Gastrocnemius medialis (tissue), 4 donors: ENCODE measurements at regions not wholly inside any gene's neighbourhood (a gene's known extent, or its start where the extent isn't known, plus 50 kb on each side); places are given as distances from the start of the nearest gene placed in this dataset.

Experiments
- ATAC-seq, 2 donors: fragments of 150-250 bp; one replicate each; pipeline ENCODE4 v1.9.1; 2016
- DNase-seq, 2 donors: peaks; one replicate each; pipeline ENCODE4 v3.0.0-alpha.2; 2019
- H3K27ac ChIP-seq, 4 donors: fragments of 200-600 bp; sonication (generic); 1 replicate in 1 of 4; 2 replicates in 3 of 4; pipeline ENCODE4 v1.5.1; 2016 to 2018; ENCODE audit warnings: mild to moderate bottlenecking in 2 of 4, moderate library complexity in 1 of 4
- H3K27me3 ChIP-seq, 3 donors: fragments of 200-600 bp; sonication (generic) in 2 of 3; 1 replicate in 1 of 3; 2 replicates in 2 of 3; pipeline versions ENCODE4 v1.5.1 to v1.6.0; 2016 to 2019; ENCODE audit warnings: mild to moderate bottlenecking in 1 of 3, moderate library complexity in 1 of 3
- H3K36me3 ChIP-seq, 2 donors: fragments of 200-600 bp; sonication (generic) in 1 of 2; one replicate each; pipeline ENCODE4 v1.5.1; 2017 to 2018
- H3K4me1 ChIP-seq, 2 donors: fragments of 200-600 bp; sonication (generic) in 1 of 2; one replicate each; pipeline ENCODE4 v1.5.1; 2016 to 2017; ENCODE audit warnings: mild to moderate bottlenecking in 2 of 2
- H3K4me3 ChIP-seq, 4 donors: fragments of 200-600 bp; sonication (generic) in 3 of 4; 1 replicate in 1 of 4; 2 replicates in 3 of 4; pipeline ENCODE4 v1.5.1; 2016 to 2019; ENCODE audit warnings: mild to moderate bottlenecking in 2 of 4
- H3K9me3 ChIP-seq, 3 donors: fragments of 200-600 bp; sonication (generic) in 2 of 3; 1 replicate in 1 of 3; 2 replicates in 2 of 3; pipeline ENCODE4 v1.5.1; 2016 to 2019
- CTCF ChIP-seq, 5 experiments: fragments of 450-650 bp in 3 of 5; fragments of 200-600 bp in 2 of 5; sonication (generic) in 2 of 5; IDR thresholded peaks in 4 of 5; conservative IDR thresholded peaks in 1 of 5; 1 replicate in 4 of 5; 2 replicates in 1 of 5; pipeline ENCODE4 v1.5.1; 2016 to 2019; ENCODE audit warnings: antibody characterized with exemption in 5 of 5, mild to moderate bottlenecking in 3 of 5, moderate library complexity in 3 of 5
- POLR2A ChIP-seq, 2 donors: fragments of 450-650 bp; IDR thresholded peaks; one replicate each; pipeline ENCODE4 v1.6.1; 2017; ENCODE audit warnings: antibody characterized with exemption in 2 of 2, mild to moderate bottlenecking in 2 of 2, moderate library complexity in 2 of 2
- in situ Hi-C, 4 donors: fragments of 200-750 bp; cut with MboI; loops; one replicate each; pipeline versions ENCODE4 v1.15.0 to v1.8.0; 2017; ENCODE audit warnings: low sequenced_read_pairs in 4 of 4
- intact Hi-C: fragments of 100-400 bp; cut with DNase I; formaldehyde crosslinking; loops from one replicate; pipeline ENCODE4 v1.15.1; 2023; ENCODE audit warnings: low total_unique reads

GRCh38 chr12:67829896-67830295, 159.4 kb upstream of the IFNG-AS1 start:
- DNase-seq, result no peak
- Histone ChIP-seq H3K27ac (no peak overlapping the region), H3K4me3 (no peak overlapping the region), H3K36me3 (no peaks in the 10 kb centered on the region), H3K4me1 (peaks cover 15 to 18% of the 10 kb centered on the region in 2 donors), H3K27me3 (no peaks in the 10 kb centered on the region), H3K9me3 (no peaks in the 10 kb centered on the region)
- in situ Hi-C loops (loop anchor here in 1 of 4 donors (10.0 kb wide), 1 partner anchor 175 kb away; no protein-coding TSS in a partner anchor), intact Hi-C loops (loop anchor here (5.0 kb wide), 3 partner anchors 62 to 183 kb away; partner anchors contain the start of gene DYRK2)
- no peak for ATAC-seq
- TF ChIP-seq CTCF (IDR thresholded peaks at IDR 0.05 in 4 of 5, conservative IDR thresholded peaks at IDR 0.05 in 1 of 5) (no peak), POLR2A (IDR thresholded peaks at IDR 0.05) (no peak)

GRCh38 chr12:67832155-67832554, 157.1 kb upstream of the IFNG-AS1 start:
- no peaks in the 10 kb centered on the region for H3K27me3 ChIP-seq
- H3K4me1 ChIP-seq, result peaks cover 9 to 11% of the 10 kb centered on the region in 2 donors
- DNase-seq (no peak), ATAC-seq (no peak)
- in situ Hi-C loops (no loop called here), intact Hi-C loops (no loop called here)
- no peak overlapping the region for H3K4me3 ChIP-seq
- TF ChIP-seq CTCF (IDR thresholded peaks at IDR 0.05 in 4 of 5, conservative IDR thresholded peaks at IDR 0.05 in 1 of 5) (no peak), POLR2A (IDR thresholded peaks at IDR 0.05) (no peak)
- no peak overlapping the region for H3K27ac ChIP-seq
- H3K36me3 ChIP-seq, result no peaks in the 10 kb centered on the region
- no peaks in the 10 kb centered on the region for H3K9me3 ChIP-seq

GRCh38 chr12:67833602-67834001, 155.6 kb upstream of the IFNG-AS1 start:
- Histone ChIP-seq H3K4me1 (peaks cover under 1 to 6% of the 10 kb centered on the region in 2 donors), H3K27ac (no peak overlapping the region), H3K9me3 (no peaks in the 10 kb centered on the region), H3K27me3 (no peaks in the 10 kb centered on the region), H3K4me3 (no peak overlapping the region), H3K36me3 (no peaks in the 10 kb centered on the region)
- intact Hi-C loops (no loop called here), in situ Hi-C loops (no loop called here)
- DNase-seq (no peak), ATAC-seq (no peak)
- TF ChIP-seq POLR2A (IDR thresholded peaks at IDR 0.05) (no peak), CTCF (IDR thresholded peaks at IDR 0.05 in 4 of 5, conservative IDR thresholded peaks at IDR 0.05 in 1 of 5) (no peak)

GRCh38 chr12:67837876-67838275, 151.4 kb upstream of the IFNG-AS1 start:
- H3K4me3 ChIP-seq, result no peak overlapping the region
- no peaks in the 10 kb centered on the region for H3K27me3 ChIP-seq
- TF ChIP-seq POLR2A (IDR thresholded peaks at IDR 0.05) (no peak), CTCF (IDR thresholded peaks at IDR 0.05 in 4 of 5, conservative IDR thresholded peaks at IDR 0.05 in 1 of 5) (no peak)
- intact Hi-C loops (no loop called here), in situ Hi-C loops (no loop called here)
- no peaks in the 10 kb centered on the region for H3K9me3 ChIP-seq
- ATAC-seq (no peak), DNase-seq (no peak)
- peaks cover 0 to 4% of the 10 kb centered on the region in 2 donors for H3K4me1 ChIP-seq
- H3K36me3 ChIP-seq, result no peaks in the 10 kb centered on the region
- H3K27ac ChIP-seq, result no peak overlapping the region

GRCh38 chr12:67842124-67842523, 147.1 kb upstream of the IFNG-AS1 start:
- H3K4me3 ChIP-seq, result no peak overlapping the region
- intact Hi-C loops, result no loop called here

More at GRCh38 chr12:67842124-67842523, 147.1 kb upstream of the IFNG-AS1 start:
- no peaks in the 10 kb centered on the region for H3K27me3 ChIP-seq
- H3K9me3 ChIP-seq, result no peaks in the 10 kb centered on the region
- H3K4me1 ChIP-seq, result no peaks in the 10 kb centered on the region
- no peak overlapping the region for H3K27ac ChIP-seq
- ATAC-seq (no peak), DNase-seq (no peak)
- TF ChIP-seq CTCF (IDR thresholded peaks at IDR 0.05 in 4 of 5, conservative IDR thresholded peaks at IDR 0.05 in 1 of 5), result no peak
- no peak for TF ChIP-seq POLR2A (IDR thresholded peaks at IDR 0.05)
- no peaks in the 10 kb centered on the region for H3K36me3 ChIP-seq
- in situ Hi-C loops, result no loop called here
